ENCODE measurements at regions not wholly inside any gene's neighbourhood (a gene's known extent, or its start where the extent isn't known, plus 50 kb on each side); places are given as distances from the start of the nearest gene placed in this dataset.

DNA sequence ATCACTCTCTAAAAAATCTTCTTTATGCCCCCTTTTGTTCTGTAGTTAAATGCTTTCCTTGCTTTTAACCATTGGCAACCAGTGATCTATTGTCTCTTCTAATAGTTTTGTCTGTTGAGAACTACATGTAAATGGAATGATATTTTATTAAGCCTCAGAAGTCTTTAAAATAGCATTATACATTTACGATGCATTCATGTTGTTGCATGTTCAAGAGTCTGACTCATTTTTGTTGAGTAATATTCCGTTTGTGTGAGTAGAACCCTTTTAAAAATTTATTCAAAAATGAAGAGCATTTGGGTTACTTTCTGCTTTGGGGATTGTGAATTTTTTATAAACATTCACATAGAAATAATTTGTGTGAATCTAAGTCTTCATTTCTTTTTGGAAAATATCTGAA, 1352.9 kb downstream of the NCAM2 start:
- CTCF ChIA-PET: no interaction called here
- Histone ChIP-seq H3K36me3 (ENCODE audit: control insufficient read depth, insufficient read depth, low read length) (no peaks in the 10 kb centered on the region), H3K27me3 (ENCODE audit: control insufficient read depth, insufficient read depth, low read length) (no peaks in the 10 kb centered on the region), H3K9me3 (ENCODE audit: control insufficient read depth, insufficient read depth, low read depth, low read length) (no peaks in the 10 kb centered on the region), H3K4me3 (ENCODE audit: low read depth in 2 of 2, low read length in 2 of 2) (no peak overlapping the region), H3K27ac (ENCODE audit: low read length) (no peak overlapping the region), H3K4me1 (ENCODE audit: control insufficient read depth, insufficient read depth, low read length) (no peaks in the 10 kb centered on the region)
- DNase-seq (ENCODE audit: low read depth, low spot score) (no peak), ATAC-seq (no peak)
- POLR2A ChIA-PET: no interaction called here
- in situ Hi-C loops (cut with HindIII; ENCODE audit: low pct_unique_long_range_greater_than_20kb, low sequenced_read_pairs) (no loop called here), intact Hi-C loops (cut with micrococcal nuclease; ENCODE audit: unreplicated experiment) (no loop called here)
- no TSS peak for BruUV-seq (replicated peaks)
- TF ChIP-seq SIN3A (IDR thresholded peaks at IDR 0.05; ENCODE audit: borderline replicate concordance, insufficient read depth, low read depth, low read length) (no peak), CTCF (IDR thresholded peaks at IDR 0.05) (no peak), TCF7L2 (IDR thresholded peaks at IDR 0.05; ENCODE audit: low read depth, low read length) (no peak), POLR2AphosphoS5 (IDR thresholded peaks at IDR 0.05; ENCODE audit: low read depth, low read length) (no peak)
- TF ChIP-seq, protein P1, sequence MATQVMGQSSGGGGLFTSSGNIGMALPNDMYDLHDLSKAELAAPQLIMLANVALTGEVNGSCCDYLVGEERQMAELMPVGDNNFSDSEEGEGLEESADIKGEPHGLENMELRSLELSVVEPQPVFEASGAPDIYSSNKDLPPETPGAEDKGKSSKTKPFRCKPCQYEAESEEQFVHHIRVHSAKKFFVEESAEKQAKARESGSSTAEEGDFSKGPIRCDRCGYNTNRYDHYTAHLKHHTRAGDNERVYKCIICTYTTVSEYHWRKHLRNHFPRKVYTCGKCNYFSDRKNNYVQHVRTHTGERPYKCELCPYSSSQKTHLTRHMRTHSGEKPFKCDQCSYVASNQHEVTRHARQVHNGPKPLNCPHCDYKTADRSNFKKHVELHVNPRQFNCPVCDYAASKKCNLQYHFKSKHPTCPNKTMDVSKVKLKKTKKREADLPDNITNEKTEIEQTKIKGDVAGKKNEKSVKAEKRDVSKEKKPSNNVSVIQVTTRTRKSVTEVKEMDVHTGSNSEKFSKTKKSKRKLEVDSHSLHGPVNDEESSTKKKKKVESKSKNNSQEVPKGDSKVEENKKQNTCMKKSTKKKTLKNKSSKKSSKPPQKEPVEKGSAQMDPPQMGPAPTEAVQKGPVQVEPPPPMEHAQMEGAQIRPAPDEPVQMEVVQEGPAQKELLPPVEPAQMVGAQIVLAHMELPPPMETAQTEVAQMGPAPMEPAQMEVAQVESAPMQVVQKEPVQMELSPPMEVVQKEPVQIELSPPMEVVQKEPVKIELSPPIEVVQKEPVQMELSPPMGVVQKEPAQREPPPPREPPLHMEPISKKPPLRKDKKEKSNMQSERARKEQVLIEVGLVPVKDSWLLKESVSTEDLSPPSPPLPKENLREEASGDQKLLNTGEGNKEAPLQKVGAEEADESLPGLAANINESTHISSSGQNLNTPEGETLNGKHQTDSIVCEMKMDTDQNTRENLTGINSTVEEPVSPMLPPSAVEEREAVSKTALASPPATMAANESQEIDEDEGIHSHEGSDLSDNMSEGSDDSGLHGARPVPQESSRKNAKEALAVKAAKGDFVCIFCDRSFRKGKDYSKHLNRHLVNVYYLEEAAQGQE (IDR thresholded peaks at IDR 0.05; ENCODE audit: insufficient read depth in 1 of 2, low read depth in 2 of 2, low read length in 1 of 2): no peak

DNA sequence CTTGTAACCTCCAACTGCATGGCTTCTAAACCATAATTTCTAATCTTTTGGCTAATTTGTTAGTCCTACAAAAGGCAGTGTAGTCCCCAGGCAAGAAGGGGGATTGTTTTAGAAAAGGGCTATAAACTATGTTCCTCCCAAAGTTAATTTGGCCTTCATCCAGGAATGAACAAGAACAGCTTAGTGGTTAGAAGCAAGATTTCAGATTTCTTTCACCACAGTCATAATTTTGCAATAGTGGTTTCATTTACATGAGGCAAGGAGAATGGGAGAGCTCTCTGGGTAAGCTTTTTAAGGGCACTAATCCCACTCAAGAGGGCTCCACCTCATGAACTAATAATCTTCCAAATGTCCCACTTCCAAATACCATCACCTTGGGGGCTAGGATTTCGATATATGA, 1353.9 kb downstream of the NCAM2 start:
- Histone ChIP-seq H3K4me3 (ENCODE audit: low read depth in 2 of 2, low read length in 2 of 2) (no peak overlapping the region), H3K36me3 (ENCODE audit: control insufficient read depth, insufficient read depth, low read length) (no peaks in the 10 kb centered on the region), H3K27ac (ENCODE audit: low read length) (no peak overlapping the region), H3K4me1 (ENCODE audit: control insufficient read depth, insufficient read depth, low read length) (no peaks in the 10 kb centered on the region), H3K27me3 (ENCODE audit: control insufficient read depth, insufficient read depth, low read length) (no peaks in the 10 kb centered on the region), H3K9me3 (ENCODE audit: control insufficient read depth, insufficient read depth, low read depth, low read length) (no peaks in the 10 kb centered on the region)
- ChIA-PET POLR2A (no interaction called here), CTCF (no interaction called here)
- ATAC-seq (no peak), DNase-seq (ENCODE audit: low read depth, low spot score) (no peak)
- in situ Hi-C loops (cut with HindIII; ENCODE audit: low pct_unique_long_range_greater_than_20kb, low sequenced_read_pairs) (no loop called here), intact Hi-C loops (cut with micrococcal nuclease; ENCODE audit: unreplicated experiment) (no loop called here)
- TF ChIP-seq POLR2AphosphoS5 (IDR thresholded peaks at IDR 0.05; ENCODE audit: low read depth, low read length): no peak
- BruUV-seq (replicated peaks): no TSS peak

- TF ChIP-seq SIN3A (IDR thresholded peaks at IDR 0.05; ENCODE audit: borderline replicate concordance, insufficient read depth, low read depth, low read length): no peak
- TF ChIP-seq POLR2AphosphoS5 (IDR thresholded peaks at IDR 0.05; ENCODE audit: low read depth, low read length): no peak
- TF ChIP-seq TCF7L2 (IDR thresholded peaks at IDR 0.05; ENCODE audit: low read depth, low read length): no peak
- TF ChIP-seq, protein P1 (IDR thresholded peaks at IDR 0.05; ENCODE audit: insufficient read depth in 1 of 2, low read depth in 2 of 2, low read length in 1 of 2): no peak
- TF ChIP-seq CTCF (IDR thresholded peaks at IDR 0.05): no peak
- no peaks in the 10 kb centered on the region for H3K36me3 ChIP-seq (ENCODE audit: control insufficient read depth, insufficient read depth, low read length)
- no peaks in the 10 kb centered on the region for H3K9me3 ChIP-seq (ENCODE audit: control insufficient read depth, insufficient read depth, low read depth, low read length)
- intact Hi-C loops (cut with micrococcal nuclease; ENCODE audit: unreplicated experiment): no loop called here
- H3K4me3 ChIP-seq (ENCODE audit: low read depth in 2 of 2, low read length in 2 of 2): no peak overlapping the region
- H3K27me3 ChIP-seq (ENCODE audit: control insufficient read depth, insufficient read depth, low read length): no peaks in the 10 kb centered on the region
- BruUV-seq (replicated peaks): no TSS peak
- ChIA-PET POLR2A (no interaction called here), CTCF (no interaction called here)
- H3K4me1 ChIP-seq (ENCODE audit: control insufficient read depth, insufficient read depth, low read length): no peaks in the 10 kb centered on the region
- in situ Hi-C loops (cut with HindIII; ENCODE audit: low pct_unique_long_range_greater_than_20kb, low sequenced_read_pairs): no loop called here
- DNase-seq (ENCODE audit: low read depth, low spot score): no peak
- no peak overlapping the region for H3K27ac ChIP-seq (ENCODE audit: low read length)
- ATAC-seq: no peak
Measured at GRCh38 chr21:22355949-22356348, 1357.7 kb downstream of the NCAM2 start.

Measured in Panc1 (cell line).